ENCODE measurements at regions not wholly inside any gene's neighbourhood (a gene's known extent, or its start where the extent isn't known, plus 50 kb on each side); places are given as distances from the start of the nearest gene placed in this dataset.

DNA sequence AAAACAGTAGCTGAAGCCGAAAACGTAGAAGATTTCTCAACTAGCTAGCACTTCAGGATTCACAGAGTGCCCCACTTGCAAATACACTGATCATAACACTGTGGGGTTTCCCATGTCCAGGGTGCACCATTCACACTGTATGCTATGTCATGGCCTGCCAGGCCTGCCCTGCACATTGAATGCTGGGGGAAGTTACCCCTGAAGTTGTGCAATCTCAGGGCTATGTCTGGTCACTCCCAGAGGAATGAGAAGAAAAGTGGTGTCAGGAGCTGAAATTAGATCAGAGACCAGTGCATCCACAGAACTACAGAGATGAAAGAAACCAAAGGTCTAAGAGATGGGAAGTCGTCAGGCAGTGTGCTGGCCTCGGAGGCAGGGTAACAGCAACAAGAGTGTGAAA is 196.8 kb downstream of the RAP2A start:
- no peak for DNase-seq

DNA sequence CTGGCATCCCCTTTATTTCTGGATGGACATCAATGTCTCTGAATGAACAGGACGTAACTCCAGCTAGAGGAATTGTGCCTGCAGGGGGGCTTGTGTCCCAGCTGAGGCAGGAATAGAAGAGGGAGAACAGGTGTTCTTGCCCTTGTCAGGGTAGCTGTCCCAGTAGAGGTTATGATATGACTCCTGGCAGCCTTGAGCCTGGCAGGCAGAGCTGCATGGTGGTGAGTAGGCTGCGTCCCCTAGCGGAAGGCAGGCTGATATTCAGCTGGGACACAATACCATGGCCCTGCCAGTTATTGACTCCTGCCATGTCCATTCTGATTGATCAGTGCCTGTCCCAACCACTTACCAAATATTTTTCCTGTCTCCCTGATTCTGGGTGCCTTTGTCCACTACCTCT is 197.2 kb downstream of the RAP2A start:
- DNase-seq = no peak

- DNase-seq = peak; percentile 7 to 61 (median 8)
Measured at GRCh38 chr13:97639236-97639635, 205.3 kb downstream of the RAP2A start.

GRCh38 chr13:97640268-97640667 is 206.3 kb downstream of the RAP2A start:
- DNase-seq = no peak

GRCh38 chr13:97648171-97648880 is 214.4 kb downstream of the RAP2A start:
- DNase-seq = no peak

GRCh38 chr13:97648881-97649224 is 214.9 kb downstream of the RAP2A start:
- DNase-seq = no peak

DNA sequence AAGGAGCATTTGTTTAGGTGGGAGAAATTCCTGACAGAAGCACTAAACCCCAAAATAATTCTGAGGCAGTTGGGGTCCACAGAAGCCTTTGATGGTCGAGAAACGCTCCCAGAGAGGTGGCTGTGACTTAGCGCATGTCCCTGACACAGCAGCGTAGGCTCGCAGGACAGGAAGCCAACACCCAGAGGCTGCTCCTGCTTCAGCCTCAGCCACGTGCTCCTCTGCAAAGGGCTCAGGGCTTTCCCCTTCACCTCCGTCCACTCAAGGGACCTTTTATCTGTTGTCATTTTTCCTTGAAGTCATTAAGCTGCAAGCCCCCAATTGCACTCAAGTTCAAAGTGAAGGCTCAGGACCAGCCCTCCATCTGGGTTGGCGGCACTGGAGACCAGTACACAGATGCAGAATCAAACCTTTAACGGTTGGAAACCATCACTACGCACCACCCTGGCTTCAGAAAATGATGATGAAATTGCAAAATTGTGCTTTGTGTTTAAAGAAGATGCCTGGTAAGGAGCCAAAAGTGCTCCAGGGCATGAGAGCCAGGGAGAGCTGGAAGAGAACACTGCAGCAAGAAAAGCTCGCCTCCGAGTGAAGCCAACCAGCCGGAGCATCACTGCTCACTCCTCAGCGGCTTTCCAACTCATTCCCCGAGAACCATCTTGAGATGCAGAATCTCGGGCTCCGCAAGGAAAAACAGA is 219.6 kb downstream of the RAP2A start:
- no peak for DNase-seq

DNA sequence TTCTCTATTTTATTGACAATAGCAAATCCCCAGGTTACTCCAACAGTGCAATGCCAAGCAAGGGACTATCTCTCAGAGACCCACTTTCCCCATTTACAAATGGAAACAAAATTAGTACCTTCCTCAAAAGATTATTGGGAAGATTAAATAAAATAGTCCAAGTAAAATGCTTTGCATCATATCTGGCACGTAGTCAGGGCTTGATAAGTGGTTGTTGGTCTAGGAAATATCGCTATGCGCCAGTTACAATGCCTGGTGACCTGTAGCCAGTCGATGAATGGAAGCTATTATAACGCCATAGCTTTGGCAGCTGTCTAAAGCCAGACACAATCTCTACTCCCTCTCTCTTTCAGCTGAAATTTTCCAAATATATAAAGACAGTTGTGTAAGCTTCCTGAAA is 220.3 kb downstream of the RAP2A start:
- DNase-seq = no peak

DNA sequence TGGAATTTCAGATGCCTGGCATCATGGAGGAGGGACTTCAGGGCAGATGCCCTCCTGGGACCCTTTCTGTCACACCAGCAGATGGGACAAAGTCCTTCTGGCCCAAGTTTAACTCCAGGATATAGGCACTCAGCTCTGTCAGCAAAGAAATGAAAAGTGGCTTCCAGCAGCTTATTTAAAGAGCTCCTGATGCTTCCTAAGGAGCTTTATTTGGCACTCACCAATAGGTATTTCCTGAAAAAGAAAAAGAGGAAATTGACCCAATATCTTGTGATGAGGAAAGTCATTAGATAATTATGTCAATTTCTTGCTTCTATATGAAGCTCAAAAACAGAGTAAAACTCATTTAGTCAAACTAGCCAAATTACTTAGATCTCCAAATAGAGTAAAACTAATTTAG is 224.6 kb downstream of the RAP2A start:
- DNase-seq = no peak

DNA sequence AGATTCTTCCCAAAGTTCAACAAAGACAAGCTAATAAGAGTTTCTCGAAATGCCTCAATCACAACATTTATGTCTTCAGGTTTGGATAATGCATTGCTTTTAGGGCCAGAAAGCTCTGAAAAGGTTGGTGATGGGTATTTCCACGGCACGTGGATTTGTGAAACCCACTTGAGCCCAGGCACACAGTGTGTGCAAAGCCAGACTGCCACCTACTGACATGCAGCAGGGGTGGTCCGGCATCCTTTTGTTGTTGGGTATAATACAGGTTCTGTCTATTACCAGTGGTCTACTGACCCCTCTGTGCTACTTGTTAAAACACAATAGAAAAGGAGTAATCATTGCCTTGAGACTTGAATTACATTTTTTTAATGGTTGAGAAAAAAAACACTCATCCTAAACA is 225.6 kb downstream of the RAP2A start:
- DNase-seq = peak in 2 of 3 donors; percentile 2 to 50

GRCh38 chr13:97660594-97661260 is 226.8 kb downstream of the RAP2A start:
- peak in 1 of 3 donors; percentile 12 for DNase-seq

GRCh38 chr13:97686594-97686993 is 252.6 kb downstream of the RAP2A start:
- no peak for DNase-seq

DNA sequence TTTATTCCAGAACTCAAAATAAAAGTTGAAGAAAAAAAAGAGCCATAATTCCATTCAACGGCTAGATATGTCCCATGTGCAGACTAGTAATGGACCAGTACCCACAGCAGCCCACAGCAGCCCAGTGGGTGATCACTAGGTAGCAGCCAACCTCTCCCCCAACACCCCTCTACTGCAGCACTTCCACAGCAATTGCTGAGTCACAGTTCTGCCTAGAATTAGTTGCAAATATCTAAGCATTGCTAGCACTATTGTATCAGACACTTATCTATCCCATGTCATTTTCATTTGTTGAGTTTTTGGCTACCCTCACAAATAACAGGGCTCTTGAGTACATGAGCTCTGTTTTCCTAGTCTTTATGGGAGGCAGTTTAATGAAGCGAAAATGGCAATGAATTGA is 258.7 kb downstream of the RAP2A start:
- no peak for DNase-seq

DNA sequence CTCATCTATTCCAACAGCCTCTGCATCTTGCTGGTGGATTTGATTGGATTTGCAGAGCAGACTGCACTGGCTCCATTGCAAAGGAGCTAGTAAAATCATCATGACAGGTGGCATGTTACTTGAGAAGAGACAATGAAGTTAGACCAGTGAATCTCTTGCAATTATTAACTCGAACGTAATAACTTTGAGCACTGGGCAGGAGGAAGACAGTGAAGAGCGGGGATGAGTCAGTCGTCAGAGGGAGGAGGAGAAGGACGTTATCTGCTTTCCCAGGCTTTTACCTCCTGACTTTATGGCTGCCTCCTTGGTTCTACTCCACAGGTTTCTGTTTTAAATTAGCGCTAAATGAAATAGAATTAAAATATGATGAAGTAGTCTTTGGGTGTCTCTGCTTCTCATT is 257.8 kb upstream of the IPO5 start:
- no peak for DNase-seq

DNA sequence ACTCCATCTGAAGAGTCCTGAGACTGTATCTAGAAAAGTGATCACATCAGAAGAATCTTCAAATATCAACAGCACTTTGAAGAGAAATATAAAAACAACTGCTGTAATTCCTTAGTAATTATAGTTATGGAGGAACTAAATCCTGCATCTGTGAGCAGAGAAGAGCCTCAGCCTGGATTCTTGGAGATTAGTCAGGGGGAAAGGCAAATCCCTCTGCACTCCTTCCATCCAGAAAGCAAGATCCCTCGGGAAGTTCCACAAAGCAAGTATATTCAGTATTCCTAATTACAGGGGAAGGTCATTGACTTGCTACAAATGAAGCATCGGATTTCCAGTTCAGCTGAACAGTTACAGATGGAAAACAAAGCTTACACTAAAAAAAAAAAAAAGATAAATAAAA is 256.6 kb upstream of the IPO5 start:
- DNase-seq = no peak

DNA sequence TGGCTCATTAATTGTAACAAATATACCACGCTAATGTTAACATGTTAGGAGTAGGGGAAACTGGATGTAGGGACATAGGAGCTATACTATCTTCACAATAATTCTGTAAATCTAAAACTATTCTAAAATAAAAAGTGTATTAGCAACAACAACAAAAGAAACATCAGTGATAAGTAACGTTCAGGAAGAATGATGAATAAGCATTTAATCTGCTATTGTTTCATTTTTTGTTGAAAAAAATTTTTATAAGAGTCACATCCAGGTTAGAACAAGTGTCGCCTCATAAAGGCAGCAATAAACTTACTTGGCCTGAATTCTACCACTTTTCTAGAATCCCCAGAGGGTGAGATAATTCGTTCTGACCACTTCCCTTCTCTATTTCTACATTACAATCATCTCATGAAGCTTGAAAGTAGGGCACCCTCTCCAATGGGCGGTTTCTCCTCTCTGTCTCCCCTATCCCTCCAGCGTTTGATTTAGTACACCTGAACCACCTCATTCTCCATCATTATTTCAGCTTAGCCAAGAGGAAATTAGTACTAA is 253.1 kb upstream of the IPO5 start:
- DNase-seq = no peak

DNA sequence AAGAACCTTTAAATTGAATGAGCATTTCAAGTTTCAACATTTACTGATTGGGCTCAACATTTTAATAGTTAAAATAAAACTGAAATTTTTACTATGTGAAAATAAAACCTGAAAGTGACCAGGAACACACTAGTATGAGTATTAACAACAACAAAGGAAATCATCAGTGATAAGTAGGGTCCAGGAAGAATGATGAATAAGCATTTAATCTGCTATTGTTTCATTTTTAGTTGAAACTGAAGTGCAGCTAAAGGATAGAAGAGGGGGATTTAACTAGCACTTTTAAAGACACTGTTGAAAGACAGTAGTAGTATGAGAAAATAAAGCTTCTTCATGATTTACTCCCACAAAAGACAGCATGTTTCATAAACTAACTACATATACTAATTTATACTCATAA is 250.9 kb upstream of the IPO5 start:
- no peak for DNase-seq

GRCh38 chr13:97710797-97711196 is 242.7 kb upstream of the IPO5 start:
- no peak for DNase-seq

- no peak for DNase-seq
Measured at GRCh38 chr13:97712770-97713169, 240.7 kb upstream of the IPO5 start.

GRCh38 chr13:97715763-97716162 is 237.7 kb upstream of the IPO5 start:
- no peak for DNase-seq

- DNase-seq = no peak
Measured at GRCh38 chr13:97716746-97717145, 236.7 kb upstream of the IPO5 start.

DNA sequence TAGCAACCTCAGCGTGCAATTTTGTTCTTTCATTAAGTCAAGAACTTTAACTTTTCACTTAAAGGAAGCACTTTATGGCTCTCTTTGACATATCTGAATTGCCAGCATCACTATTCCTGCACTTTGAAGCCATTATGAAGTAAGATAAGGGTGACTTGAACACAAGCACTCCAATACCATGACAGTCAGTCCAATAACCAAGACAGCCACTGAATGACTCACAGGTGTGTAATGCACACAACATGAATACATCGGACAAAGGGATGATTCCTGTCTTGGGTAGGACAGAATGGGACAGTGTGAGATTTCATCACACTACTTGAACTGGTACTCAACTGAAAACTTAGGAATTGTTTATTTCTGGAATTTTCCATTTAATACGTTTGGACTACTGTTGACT is 233.7 kb upstream of the IPO5 start:
- no peak for DNase-seq

GRCh38 chr13:97720896-97721295 is 232.6 kb upstream of the IPO5 start:
- no peak for DNase-seq
